H9 (cell line): ENCODE measurements at regions not wholly inside any gene's neighbourhood (a gene's known extent, or its start where the extent isn't known, plus 50 kb on each side); places are given as distances from the start of the nearest gene placed in this dataset.

ENCODE experiments used
- DNase-seq: peaks from one replicate; pipeline ENCODE4 v3.0.0-alpha.2; 2017
- H2AFZ ChIP-seq: one replicate; pipeline ENCODE4 v1.6.1; 2013; ENCODE audit warnings: mild to moderate bottlenecking, low read length, control low read depth, moderate library complexity
- H2AK5ac ChIP-seq: 2 replicates; pipeline ENCODE4 v1.6.1; 2013; ENCODE audit warnings: low read length, control low read depth, mixed read lengths; ENCODE audit not compliant: insufficient read length
- H2BK120ac ChIP-seq: one replicate; pipeline ENCODE4 v1.6.1; 2013; ENCODE audit warnings: low read depth, mild to moderate bottlenecking, low read length, control low read depth, inconsistent platforms; ENCODE audit not compliant: poor library complexity, severe bottlenecking
- H2BK12ac ChIP-seq: 2 replicates; pipeline ENCODE4 v1.6.1; 2013; ENCODE audit warnings: low read length, control low read depth, mixed read lengths, low read depth; ENCODE audit not compliant: insufficient read length
- H2BK15ac ChIP-seq: 2 replicates; pipeline ENCODE4 v1.6.1; 2013; ENCODE audit warnings: low read depth, low read length, control low read depth
- H2BK20ac ChIP-seq: one replicate; pipeline ENCODE4 v1.6.1; 2013; ENCODE audit warnings: low read depth, mild to moderate bottlenecking, low read length, control low read depth, inconsistent platforms; ENCODE audit not compliant: poor library complexity, severe bottlenecking
- H2BK5ac ChIP-seq: 2 replicates; pipeline ENCODE4 v1.6.1; 2013; ENCODE audit warnings: low read length, control low read depth, mixed read lengths; ENCODE audit not compliant: insufficient read length
- H3K14ac ChIP-seq: 2 replicates; pipeline ENCODE4 v1.6.1; 2013; ENCODE audit warnings: low read length, control low read depth; ENCODE audit not compliant: insufficient read depth
- H3K18ac ChIP-seq: 2 replicates; pipeline ENCODE4 v1.6.1; 2013; ENCODE audit warnings: low read depth, mild to moderate bottlenecking, mixed read lengths, low read length, control low read depth; ENCODE audit not compliant: insufficient read length
- H3K23ac ChIP-seq: 2 replicates; pipeline ENCODE4 v1.6.1; 2013; ENCODE audit warnings: low read length, control low read depth, mixed read lengths, low read depth; ENCODE audit not compliant: insufficient read length
- H3K23me2 ChIP-seq: 2 replicates; pipeline ENCODE4 v1.6.1; 2013; ENCODE audit warnings: low read depth, mild to moderate bottlenecking, mixed read lengths, low read length, control low read depth; ENCODE audit not compliant: insufficient read length, poor library complexity, severe bottlenecking
- H3K27ac ChIP-seq: 2 replicates; pipeline ENCODE4 v1.5.1; 2013; ENCODE audit warnings: low read length, control low read depth, mixed read lengths, low read depth; ENCODE audit not compliant: insufficient read length
- H3K27me3 ChIP-seq: 2 replicates; pipeline ENCODE4 v1.6.1; 2013; ENCODE audit warnings: low read length, control low read depth, inconsistent platforms; ENCODE audit not compliant: insufficient read depth
- H3K4ac ChIP-seq: 2 replicates; pipeline ENCODE4 v1.6.1; 2013; ENCODE audit warnings: low read depth, mild to moderate bottlenecking, control low read depth, inconsistent platforms, low read length, moderate library complexity
- H3K4me1 ChIP-seq: 2 replicates; pipeline ENCODE4 v1.6.1; 2013; ENCODE audit warnings: low read length, control low read depth, inconsistent platforms; ENCODE audit not compliant: insufficient read depth
- H3K4me2 ChIP-seq: 2 replicates; pipeline ENCODE4 v1.6.1; 2013; ENCODE audit warnings: low read length, control low read depth, mixed read lengths; ENCODE audit not compliant: insufficient read length, insufficient read depth
- H3K56ac ChIP-seq: 2 replicates; pipeline ENCODE4 v1.6.1; 2013; ENCODE audit warnings: low read depth, mild to moderate bottlenecking, mixed read lengths, low read length, control low read depth; ENCODE audit not compliant: insufficient read length
- H3K79me1 ChIP-seq: 2 replicates; pipeline ENCODE4 v1.6.1; 2013; ENCODE audit warnings: low read depth, mild to moderate bottlenecking, moderate library complexity, low read length, control low read depth, inconsistent platforms; ENCODE audit not compliant: insufficient read depth, poor library complexity, severe bottlenecking
- H3K79me2 ChIP-seq: 2 replicates; pipeline ENCODE4 v1.6.1; 2013; ENCODE audit warnings: low read length, control low read depth, inconsistent platforms; ENCODE audit not compliant: insufficient read depth
- H3K9ac ChIP-seq: 2 replicates; pipeline ENCODE4 v1.6.1; 2013; ENCODE audit warnings: low read length, control low read depth, mixed read lengths; ENCODE audit not compliant: insufficient read length; ENCODE audit errors: extremely low read depth
- H3K9me3 ChIP-seq: one replicate; pipeline ENCODE4 v1.6.1; 2013; ENCODE audit warnings: low read depth, low read length, inconsistent platforms; ENCODE audit not compliant: control insufficient read depth
- H3T11ph ChIP-seq: one replicate; pipeline ENCODE4 v1.6.1; 2013; ENCODE audit warnings: mild to moderate bottlenecking, low read length, control low read depth, inconsistent platforms
- H4K20me1 ChIP-seq: one replicate; pipeline ENCODE4 v1.6.1; 2013; ENCODE audit not compliant: control insufficient read depth, insufficient read length, insufficient read depth
- H4K5ac ChIP-seq: 2 replicates; pipeline ENCODE4 v1.6.1; 2013; ENCODE audit warnings: low read depth, mild to moderate bottlenecking, mixed read lengths, low read length, control low read depth; ENCODE audit not compliant: insufficient read length
- H4K8ac ChIP-seq: replicated peaks from 2 replicates; pipeline ENCODE4 v1.6.1; 2013; ENCODE audit warnings: low read length, control low read depth, mixed read lengths, low read depth; ENCODE audit not compliant: insufficient read length
- H4K91ac ChIP-seq: 2 replicates; pipeline ENCODE4 v1.6.1; 2013; ENCODE audit warnings: low read depth, mild to moderate bottlenecking, moderate library complexity, mixed read lengths, low read length, control low read depth; ENCODE audit not compliant: insufficient read length
- H3K27ac Mint-ChIP-seq, 3 experiments: 2 replicates in 2 of 3; 3 replicates in 1 of 3; pipeline ENCODE4 v1.8.0; 2020 to 2021; ENCODE audit warnings: mixed read lengths in 3 of 3, mild to moderate bottlenecking in 1 of 3, moderate library complexity in 1 of 3
- H3K27me3 Mint-ChIP-seq: 2 replicates; pipeline ENCODE4 v1.8.0; 2021; ENCODE audit warnings: low read depth, mild to moderate bottlenecking, moderate library complexity, mixed read lengths
- H3K36me3 Mint-ChIP-seq, 3 experiments: 2 replicates in 2 of 3; 3 replicates in 1 of 3; pipeline ENCODE4 v1.8.0; 2020 to 2021; ENCODE audit warnings: low read depth in 3 of 3, mixed read lengths in 3 of 3; ENCODE audit not compliant: insufficient read depth in 1 of 3
- H3K4me1 Mint-ChIP-seq, 2 experiments: 2 replicates each; pipeline ENCODE4 v1.8.0; 2020; ENCODE audit warnings: mixed read lengths in 2 of 2
- H3K4me3 Mint-ChIP-seq, 2 experiments: 2 replicates in 1 of 2; 3 replicates in 1 of 2; pipeline ENCODE4 v1.8.0; 2020 to 2021; ENCODE audit warnings: mild to moderate bottlenecking in 2 of 2, mixed read lengths in 2 of 2, moderate library complexity in 1 of 2
- H3K9me3 Mint-ChIP-seq, 2 experiments: 2 replicates in 1 of 2; 3 replicates in 1 of 2; pipeline ENCODE4 v1.8.0; 2020; ENCODE audit warnings: mild to moderate bottlenecking in 2 of 2, mixed read lengths in 2 of 2, moderate library complexity in 1 of 2
- WGBS: extraction: QIAGEN DNeasy Blood & Tissue Kit; methylation state at CpG from one replicate; pipeline ENCODE4 v1.1.7; 2013; ENCODE audit warnings: missing lambda C conversion rate, low lambda C conversion rate, mixed read lengths; ENCODE audit not compliant: insufficient read length; ENCODE audit errors: extremely low coverage; 5-methylcytosine and 5-hydroxymethylcytosine counted together
- TF ChIP-seq, protein P1 (sequence below): fragments of 200-600 bp; sonication (generic); conservative IDR thresholded peaks from 3 replicates; pipeline ENCODE4 v1.8.0; 2021; ENCODE audit warnings: antibody characterized with exemption, mild to moderate bottlenecking

GRCh38 chr12:75704664-75705063 is 193.3 kb upstream of the KRR1 start:
- Histone ChIP-seq H2BK5ac (no peak overlapping the region), H3K23ac (no peak overlapping the region), H3T11ph (no peak overlapping the region), H2BK15ac (no peak overlapping the region), H3K18ac (no peak overlapping the region), H3K4ac (no peak overlapping the region), H2AK5ac (no peak overlapping the region), H3K4me1 (peaks cover 11% of the 10 kb centered on the region; the same call in 1 of the 2 replicates), H4K8ac (no peak overlapping the region), H3K79me1 (no peaks in the 10 kb centered on the region), H4K20me1 (no peaks in the 10 kb centered on the region), H3K23me2 (no peaks in the 10 kb centered on the region), H3K79me2 (no peaks in the 10 kb centered on the region), H3K27ac (no peak overlapping the region), H2AFZ (no peak overlapping the region), H4K91ac (no peak overlapping the region), H4K5ac (no peak overlapping the region), H2BK20ac (no peak overlapping the region), H3K56ac (no peak overlapping the region), H3K9me3 (no peaks in the 10 kb centered on the region), H2BK120ac (no peak overlapping the region), H3K9ac (no peak overlapping the region), H3K14ac (no peak overlapping the region), H2BK12ac (no peak overlapping the region), H3K4me2 (no peak overlapping the region), H3K27me3 (no peaks in the 10 kb centered on the region; the same call in 1 of the 2 replicates)
- H3K4me3 Mint-ChIP-seq = no peak overlapping the region
- H3K4me1 Mint-ChIP-seq = peaks cover 40 to 43% of the 10 kb centered on the region in 2 experiments
- no peak for DNase-seq
- no peaks in the 10 kb centered on the region for H3K36me3 Mint-ChIP-seq
- no peaks in the 10 kb centered on the region for H3K9me3 Mint-ChIP-seq
- H3K27me3 Mint-ChIP-seq = no peaks in the 10 kb centered on the region; the same call in 1 of the 2 replicates
- TF ChIP-seq, protein P1, sequence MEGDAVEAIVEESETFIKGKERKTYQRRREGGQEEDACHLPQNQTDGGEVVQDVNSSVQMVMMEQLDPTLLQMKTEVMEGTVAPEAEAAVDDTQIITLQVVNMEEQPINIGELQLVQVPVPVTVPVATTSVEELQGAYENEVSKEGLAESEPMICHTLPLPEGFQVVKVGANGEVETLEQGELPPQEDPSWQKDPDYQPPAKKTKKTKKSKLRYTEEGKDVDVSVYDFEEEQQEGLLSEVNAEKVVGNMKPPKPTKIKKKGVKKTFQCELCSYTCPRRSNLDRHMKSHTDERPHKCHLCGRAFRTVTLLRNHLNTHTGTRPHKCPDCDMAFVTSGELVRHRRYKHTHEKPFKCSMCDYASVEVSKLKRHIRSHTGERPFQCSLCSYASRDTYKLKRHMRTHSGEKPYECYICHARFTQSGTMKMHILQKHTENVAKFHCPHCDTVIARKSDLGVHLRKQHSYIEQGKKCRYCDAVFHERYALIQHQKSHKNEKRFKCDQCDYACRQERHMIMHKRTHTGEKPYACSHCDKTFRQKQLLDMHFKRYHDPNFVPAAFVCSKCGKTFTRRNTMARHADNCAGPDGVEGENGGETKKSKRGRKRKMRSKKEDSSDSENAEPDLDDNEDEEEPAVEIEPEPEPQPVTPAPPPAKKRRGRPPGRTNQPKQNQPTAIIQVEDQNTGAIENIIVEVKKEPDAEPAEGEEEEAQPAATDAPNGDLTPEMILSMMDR = no peak
- no CpG with 5 or more reads among the region's 6 CpGs for whole genome bisulfite sequencing
- H3K27ac Mint-ChIP-seq = no peak overlapping the region
